ENCODE measurements at regions not wholly inside any gene's neighbourhood (a gene's known extent, or its start where the extent isn't known, plus 50 kb on each side); places are given as distances from the start of the nearest gene placed in this dataset.
"Not testable (repeated sequence)": the region's sequence is repeated elsewhere in the genome, so short reads cannot be mapped to it uniquely, and the experiment has no call there.

DNA sequence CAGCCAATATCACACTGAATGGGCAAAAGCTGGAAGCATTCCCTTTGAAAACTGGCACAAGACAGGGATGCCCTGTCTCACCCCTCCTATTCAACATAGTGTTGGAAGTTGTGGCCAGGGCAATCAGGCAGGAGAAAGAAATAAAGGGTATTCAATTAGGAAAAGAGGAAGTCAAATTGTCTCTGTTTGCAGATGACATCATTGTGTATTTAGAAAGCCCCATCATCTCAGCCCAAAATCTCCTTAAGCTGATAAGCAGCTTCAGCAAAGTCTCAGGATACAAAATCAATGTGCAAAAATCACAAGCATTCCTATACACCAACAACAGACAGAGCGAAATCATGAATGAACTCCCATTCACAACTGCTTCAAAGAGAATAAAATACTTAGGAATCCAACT lies 223.2 kb downstream of the MEX3B start:
- DNase-seq = not testable (repeated sequence)

DNA sequence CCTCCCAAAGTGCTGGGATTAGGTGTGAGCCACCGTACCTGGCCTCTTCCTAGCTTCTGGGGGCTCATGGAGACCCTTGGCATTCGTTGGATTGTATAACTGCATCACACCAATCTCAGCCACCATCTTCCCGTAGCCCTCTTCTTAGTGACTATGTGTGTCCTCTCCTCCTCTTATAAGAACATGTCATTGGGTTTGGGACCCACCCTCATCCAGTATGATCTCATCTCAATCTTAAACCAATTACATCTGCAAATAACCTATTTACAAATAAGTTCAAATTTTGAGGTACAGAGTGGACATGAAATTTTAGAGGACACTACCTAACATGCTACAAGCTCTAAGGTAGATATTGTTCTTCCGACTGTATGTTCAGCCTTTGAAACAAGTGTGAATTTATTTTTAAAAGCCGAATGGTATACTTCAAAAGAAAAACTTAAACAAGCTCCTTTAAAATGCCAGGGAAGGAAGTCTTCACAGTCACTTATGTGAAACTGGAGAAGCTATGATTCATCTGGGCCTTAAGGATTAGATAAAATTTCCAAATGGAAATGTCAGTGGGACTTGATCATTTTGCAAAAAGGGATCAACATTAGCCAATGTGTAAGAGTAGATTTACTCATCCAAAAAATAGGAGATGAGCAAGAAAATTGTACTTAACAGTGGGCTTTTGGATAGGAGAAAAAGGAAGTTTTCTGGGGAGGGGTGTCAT lies 225.7 kb downstream of the MEX3B start:
- no peak for DNase-seq

DNA sequence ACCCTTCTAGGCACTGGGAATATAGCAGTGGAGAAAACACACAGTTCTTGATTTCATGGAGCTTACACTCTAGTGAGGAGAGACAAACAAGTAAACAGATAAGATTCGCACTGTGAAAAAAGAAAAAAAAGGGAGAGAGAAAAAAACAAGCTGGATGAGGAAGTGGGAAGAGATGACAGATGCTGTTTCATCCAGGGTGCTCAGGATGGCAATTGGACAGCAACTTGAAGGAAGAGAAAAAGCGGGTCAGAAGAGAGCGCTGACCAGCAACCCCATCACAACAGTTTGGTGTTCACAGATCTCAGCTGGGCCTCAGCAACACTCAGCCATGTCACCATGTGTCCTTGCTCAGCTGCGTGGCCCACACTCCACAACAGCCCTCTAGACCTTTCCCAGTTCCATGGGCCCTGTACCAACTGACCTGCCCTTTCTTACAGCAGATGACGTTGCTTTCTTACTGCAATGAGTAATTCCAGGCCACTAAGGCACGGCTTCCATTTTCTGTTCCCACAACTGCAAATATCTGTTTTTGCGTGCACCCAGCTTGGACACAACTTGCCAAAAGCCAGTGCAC lies 230.8 kb downstream of the MEX3B start:
- DNase-seq = no peak

DNA sequence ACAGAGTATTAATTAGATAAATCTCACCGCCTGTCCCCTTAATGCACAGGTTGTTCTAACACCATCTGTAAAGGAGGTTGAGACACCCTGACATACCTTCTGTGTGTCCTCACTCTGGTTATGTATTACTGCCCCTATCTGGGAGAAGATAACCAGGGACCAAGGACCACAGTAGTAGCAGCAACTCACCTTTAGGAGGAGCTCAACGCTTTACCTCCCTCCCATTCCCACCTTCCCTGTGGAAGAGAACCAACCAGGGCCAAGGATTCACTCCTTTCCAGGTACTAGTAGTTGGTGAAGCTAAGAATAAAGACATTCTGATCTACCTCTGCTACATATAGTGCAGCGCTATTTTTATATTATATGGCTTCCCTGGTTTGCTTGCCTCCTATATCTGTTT lies 232.6 kb downstream of the MEX3B start:
- DNase-seq = no peak

DNA sequence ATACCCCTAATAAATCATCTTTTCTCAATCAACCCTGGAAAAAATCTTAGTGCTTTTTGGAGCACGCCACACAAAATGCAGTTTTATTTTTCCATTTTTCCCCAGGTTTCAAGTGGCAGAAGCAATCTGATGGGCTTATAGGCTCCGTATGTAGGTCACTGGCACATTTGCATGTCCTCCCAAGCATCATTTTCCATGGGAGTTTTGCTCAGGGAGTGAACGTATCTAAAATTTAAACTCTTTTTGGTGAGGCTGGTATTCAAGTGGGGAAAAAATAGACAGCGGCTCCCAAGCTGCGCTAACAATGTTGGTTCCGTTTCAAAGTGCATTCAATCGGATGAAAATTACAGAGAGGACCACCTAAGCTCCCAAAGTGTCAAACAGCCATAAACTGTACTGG lies 233.4 kb downstream of the MEX3B start:
- no peak for DNase-seq

DNA sequence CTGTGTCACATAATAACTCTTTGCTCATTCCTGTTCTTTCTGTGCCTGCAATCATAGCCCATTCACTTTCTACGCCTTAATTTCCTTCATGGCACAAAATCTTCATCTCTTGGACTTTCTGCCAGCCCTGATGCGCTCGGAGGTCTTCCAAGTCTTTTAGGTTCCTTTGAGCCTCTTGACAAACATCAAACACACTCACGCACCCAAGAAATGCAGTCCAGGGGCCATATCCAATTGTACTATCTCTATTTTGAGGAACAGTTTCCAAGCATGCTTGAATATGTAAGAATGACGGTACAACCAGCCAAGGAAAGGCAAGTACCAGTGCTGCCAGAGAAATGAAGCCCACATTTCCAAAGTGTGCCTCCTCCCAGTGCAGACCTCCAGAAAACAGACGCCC lies 234.1 kb downstream of the MEX3B start:
- no peak for DNase-seq

DNA sequence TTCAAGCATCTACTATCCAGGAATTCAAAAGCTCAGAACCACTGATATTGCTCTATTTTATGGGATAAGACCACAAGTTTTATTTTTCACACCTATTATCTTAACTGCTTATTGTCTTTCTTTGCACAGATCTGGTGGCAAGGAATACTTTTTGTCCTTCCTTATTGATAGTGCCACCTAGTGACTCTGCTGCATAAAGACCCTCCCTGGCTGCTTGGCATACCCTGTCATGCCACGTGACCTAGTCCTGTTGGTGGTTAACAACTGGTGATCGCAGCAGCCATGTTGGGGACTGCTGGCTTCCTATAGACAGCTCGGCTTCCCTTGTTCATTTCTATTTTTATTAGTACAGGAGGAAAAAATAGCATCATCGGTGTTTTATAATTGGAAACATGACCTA lies 236.3 kb downstream of the MEX3B start:
- no peak for DNase-seq

DNA sequence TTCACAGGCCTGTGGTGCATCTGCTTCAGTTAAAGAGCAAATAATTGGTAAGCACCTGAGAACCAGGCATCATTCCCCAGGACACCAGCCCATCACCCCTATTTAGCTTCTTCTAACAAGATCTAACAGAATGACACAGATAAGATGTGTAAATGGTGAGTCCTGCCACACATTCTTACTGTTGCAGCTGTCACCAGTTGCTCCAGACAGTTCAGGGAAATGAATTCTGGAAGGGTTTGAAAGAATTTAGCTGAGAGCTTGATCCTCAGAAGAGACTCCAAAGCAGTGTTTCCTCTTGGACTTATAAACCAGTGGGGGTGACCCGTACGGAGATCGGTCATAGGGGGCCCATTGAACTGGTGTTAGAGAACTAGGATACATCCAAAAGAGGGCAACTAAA lies 238.0 kb downstream of the MEX3B start:
- DNase-seq = no peak

DNA sequence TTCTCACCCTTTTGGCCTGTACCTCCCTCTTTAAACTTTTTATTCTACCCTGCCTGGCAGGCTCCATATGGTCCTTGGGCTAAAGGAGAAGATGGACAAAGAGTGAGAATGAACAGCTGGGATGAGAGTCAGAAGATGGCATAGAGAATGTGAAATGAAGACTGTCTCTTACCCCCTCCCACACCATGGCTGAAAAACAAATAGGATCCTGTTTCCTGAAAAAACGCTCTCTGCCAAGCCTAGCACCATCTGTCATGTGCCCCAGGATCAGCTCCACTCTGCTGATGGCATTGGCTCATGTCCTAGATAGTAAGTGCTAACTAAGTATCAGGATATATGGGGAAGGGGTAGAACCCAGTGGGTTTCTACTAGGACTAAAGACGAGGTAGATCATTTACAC lies 238.6 kb downstream of the MEX3B start:
- no peak for DNase-seq

DNA sequence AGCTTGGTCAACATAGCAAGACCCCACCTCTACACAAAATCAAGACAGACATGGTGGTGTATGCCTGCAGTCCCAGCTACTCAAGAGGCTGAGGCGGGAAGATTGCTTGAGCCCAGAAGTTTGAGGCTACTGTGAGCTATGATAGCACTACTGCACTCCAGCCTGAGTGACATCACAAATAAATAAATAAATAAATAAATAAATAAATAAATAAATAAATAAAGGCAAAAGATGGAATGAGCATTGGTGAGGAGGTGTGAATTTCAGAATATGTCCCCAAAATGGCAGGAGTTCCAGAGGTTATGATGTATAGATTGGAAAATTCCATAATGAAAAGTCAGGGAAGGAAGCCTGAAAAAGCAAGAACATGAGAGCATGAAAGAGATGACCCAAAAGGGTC lies 249.9 kb downstream of the MEX3B start:
- no peak for DNase-seq

DNA sequence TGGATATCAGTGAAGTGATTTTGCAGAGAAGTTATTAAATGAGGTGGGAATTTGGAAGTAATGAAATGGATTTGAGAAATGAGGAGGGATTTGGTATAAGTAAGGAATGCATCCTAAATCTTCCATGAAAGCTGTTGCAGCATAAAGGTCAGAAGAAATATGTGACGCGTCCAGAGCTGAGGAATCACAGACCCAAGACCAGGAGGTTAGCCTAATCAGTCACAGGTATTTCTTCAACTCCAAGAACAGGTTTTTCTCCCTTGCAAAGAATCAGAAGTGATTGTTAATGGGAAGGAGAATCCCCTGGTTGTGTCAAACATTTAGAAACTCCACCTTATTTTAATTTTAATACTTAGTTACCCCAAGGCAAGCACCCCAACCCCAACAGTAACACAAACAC lies 253.2 kb downstream of the MEX3B start:
- no peak for DNase-seq

DNA sequence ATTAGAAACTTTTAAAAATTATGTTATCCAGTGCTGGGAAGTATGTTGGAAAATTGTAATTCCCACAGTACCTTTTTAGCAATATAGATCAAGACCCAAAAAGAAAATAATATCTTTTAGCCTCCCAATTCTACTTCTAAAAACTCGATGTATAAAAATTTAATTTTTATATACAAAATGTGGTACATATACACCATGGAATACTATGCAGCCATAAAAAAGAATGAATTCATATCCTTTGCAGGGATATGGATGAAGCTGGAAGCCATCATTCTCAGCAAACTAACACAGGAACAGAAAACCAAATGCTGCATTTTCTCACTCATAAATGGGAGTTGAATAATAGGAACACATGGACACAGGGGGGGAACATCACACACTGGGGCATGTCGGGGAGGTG lies 254.5 kb downstream of the MEX3B start:
- DNase-seq = not testable (repeated sequence)

DNA sequence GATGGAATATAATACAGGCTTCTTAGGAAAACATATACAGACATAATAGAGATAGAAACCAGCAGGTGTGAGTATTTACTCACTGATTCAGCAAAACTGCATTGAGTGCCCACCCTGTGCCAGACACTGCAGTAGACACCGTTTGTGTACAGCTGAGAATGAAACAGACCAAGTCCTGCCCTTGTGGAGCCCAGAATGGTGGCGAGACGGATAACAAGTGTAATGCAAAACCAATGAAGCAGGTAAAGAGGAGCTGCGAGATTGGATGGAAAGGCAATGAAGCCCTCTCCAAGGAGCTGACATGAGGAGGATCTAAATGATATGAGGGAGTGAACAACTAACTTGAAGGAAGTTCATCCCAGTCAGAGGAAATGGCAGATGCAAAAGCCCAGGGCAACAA lies 256.4 kb downstream of the MEX3B start:
- DNase-seq = no peak

DNA sequence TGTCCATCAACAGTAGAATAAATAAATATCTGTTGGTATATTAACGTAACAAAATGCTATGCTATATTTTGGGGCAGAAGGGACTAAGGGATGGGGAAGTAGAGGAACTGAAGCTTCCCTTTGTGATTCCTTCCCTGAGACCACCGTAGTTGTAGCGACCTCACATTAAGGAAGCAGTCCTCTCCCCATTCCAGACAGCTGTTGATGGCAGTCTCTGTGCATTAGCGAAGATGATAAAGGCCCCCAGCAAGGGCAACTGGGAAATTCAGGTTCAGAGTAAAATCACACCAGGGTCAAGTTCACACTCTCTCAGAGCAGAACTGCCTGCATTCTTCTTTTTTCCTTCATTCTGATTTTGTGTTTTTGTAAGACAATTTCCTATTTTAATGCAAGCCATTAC lies 259.0 kb downstream of the MEX3B start:
- no peak for DNase-seq

DNA sequence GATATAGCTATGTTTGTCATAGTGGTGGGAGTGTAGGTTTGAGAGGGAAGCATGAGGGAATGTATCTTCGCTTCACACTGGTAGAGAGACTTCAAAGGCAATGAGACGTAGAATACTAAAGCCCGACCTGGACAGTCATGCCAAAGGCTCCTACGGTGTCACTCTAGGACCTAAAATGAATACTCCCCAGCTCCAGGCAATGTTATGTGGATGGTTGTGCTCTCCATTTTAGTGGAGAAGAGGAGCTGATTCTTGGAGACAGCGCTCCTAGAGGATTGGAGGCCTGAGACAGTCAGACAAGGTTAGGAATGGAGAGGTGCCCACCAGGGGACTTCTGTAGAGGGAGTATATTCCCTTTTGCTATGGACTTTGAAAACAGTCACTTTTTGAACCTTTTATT lies 260.1 kb downstream of the MEX3B start:
- no peak for DNase-seq

DNA sequence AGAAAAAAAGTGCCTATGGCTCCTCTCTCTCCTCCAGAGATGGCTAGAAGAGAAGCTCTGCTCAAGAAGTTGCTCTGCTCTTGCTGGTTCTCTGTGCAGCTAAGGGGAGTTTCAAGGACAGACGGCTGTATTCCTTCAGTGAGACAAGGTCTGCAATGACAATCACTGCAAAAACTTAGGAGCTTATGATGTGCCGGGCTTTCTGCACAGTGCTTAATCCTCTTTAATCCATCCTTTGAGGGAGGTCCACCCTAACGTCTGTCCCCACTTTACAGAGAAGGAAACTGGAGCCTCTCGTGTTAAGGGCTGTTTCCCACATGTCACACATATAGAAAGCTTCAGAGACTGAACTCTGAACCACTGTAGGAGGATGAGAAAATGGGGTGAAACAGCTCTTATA lies 260.6 kb downstream of the MEX3B start:
- no peak for DNase-seq

DNA sequence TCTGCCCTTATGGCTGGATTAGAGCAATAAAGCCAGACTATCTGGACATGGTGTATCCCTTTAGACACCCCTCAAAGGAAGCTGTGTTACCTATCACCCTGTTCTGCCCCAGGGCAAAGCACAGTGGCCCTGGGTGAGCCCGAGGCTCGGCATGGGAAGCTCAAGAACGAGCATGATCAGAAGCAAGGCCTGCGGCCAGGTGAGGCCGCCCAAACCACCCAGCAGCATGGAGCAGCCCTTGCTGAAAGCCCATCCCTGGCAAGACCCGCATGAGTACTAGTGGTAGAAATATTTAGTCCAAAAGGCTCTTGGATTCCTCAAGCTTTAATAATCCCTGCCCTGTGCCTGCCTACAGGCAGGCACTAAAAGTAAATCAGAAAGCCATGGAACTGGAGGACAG lies 261.1 kb downstream of the MEX3B start:
- DNase-seq = no peak

DNA sequence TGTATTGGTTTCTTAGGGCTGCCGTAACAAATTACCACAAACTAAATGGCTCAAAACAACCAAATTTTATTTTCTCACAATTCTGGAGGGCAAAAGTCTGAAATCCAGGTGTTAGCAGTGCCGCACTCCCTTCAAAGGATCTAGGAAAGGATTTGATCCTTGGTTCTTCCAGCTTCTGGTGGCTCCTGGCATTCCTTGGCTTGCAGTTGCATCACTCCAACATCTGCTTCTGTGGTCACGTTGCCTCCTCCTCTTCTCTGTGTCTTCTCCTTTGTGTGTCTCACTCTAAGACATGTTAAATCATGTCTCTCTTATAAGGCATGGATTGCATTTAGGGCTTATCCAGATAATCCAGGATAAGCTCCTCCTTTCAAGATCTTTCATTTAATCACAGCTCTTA lies 262.2 kb downstream of the MEX3B start:
- no peak for DNase-seq

DNA sequence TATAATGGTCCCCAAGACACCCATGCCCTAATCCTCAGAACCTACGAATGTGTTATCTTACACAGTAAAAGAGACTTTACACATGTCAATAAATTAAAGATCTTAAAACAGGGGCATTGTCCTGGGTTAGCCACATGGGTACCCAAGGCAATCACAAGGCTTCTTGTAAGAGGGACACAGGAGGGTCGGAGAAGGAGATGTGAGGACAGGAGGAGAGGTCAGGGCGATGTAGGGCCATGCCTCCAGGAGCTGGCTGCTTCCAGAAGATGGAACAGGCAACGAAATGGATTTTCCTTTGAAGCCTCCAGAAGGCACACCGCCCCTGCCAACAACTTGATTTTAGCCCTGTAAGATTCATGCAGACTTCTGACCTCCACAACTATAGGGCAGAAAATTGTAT lies 262.7 kb downstream of the MEX3B start:
- no peak for DNase-seq

DNA sequence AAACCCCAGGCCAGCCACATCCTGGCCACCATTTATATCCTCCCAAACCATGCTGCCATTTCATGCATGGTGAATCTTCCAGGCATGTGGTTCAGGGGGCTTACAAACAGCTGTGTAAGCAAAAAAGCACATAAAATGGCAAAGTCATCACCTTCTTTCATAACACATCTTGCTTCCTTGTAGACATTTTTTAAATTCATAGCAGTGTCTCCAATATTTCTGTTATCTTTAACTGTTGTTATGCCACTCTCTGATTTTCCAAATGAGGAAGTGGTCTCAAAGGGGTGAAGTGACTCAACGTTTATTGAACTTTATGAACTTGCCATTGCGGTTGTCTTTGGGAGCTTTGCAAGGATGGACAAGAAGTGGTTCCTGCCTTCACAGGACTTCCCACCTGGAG lies 264.4 kb downstream of the MEX3B start:
- no peak for DNase-seq

DNA sequence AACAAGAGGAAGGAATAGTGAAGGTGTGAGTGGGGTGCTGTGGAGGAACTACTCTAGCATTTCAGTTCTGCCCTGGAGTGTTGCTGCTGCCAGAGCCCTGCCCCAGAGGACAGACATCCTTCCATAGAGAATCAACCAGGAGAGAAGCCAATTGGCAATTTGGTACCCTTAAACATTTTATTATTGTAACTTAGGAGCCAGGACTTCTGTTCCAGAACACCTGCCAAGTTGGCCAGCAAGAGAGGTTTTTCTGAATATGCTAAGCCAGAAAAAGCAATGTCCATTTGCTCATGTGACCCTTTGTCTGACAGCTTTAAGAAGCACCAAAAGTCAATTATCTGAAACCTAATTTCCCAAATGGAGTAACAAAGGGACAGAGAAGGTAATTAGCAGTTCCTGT lies 264.9 kb downstream of the MEX3B start:
- DNase-seq = no peak

DNA sequence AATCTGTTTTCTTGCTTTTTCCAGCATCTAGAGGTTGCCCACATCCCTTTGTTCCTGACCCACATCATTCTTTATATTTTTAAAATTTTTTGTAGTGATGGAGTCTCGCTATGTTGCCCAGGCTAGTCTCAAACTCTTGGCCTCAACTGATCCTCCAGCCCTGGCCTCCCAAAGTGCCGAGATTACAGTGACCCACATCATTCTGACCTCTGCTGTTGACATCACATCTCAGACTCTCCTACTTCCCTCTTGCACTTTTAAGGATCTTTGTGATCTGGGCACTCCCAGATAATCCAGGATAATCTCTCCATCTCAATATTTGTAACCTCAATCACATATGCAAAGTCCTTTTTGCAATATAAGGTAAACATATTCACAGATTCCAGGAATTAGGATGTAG lies 266.6 kb downstream of the MEX3B start:
- no peak for DNase-seq

DNA sequence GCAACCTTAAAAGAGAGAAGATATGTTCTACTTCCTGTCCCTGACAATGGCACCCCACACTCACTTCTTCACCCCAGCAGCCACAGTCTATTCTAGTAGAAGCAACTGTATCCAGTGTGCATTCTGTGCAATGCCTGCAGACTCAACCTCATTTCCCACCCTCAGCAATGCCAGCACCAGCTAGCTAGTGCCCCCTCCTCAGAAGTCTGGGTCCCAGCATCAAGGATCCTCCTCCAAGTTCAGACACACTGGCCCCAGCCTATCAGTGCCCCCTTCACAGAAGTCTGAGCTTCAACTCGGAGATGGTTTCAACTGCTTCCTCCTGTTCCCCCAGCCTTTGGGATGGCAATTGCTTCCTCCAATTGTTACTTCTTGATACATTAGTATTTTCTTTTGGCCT lies 268.3 kb downstream of the MEX3B start:
- DNase-seq = no peak

DNA sequence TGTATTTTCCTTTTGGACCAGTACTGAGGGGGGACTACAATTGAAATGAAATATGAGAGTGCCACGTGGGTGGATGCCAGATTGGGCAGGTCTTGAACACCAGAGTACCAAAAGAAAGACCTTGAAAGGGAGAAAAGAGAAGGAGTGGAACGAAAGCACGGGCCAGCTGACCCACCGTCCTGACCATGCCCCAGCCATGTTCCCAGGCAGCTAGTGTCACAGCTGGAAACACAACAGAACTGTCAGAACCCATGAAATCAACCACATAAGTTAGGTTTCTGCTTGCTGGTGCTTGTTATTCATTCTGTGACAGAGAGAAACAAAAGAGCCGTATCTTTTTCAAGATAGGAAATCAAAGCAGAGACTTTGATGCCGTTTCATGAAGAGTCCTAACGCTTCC lies 268.8 kb downstream of the MEX3B start:
- no peak for DNase-seq
